ENCODE measurements at regions not wholly inside any gene's neighbourhood (a gene's known extent, or its start where the extent isn't known, plus 50 kb on each side); places are given as distances from the start of the nearest gene placed in this dataset.
A peak's percentile ranks its signal among the peaks of the same experiment; 100 is the strongest.

GRCh38 chr10:52979295-52979990 lies 206.9 kb upstream of the MBL2 start:
- ATAC-seq (no peak), DNase-seq (no peak)
- Histone ChIP-seq H3K4me3 (no peak overlapping the region), H3K36me3 (ENCODE audit: low read depth) (no peaks in the 10 kb centered on the region), H3K4me1 (ENCODE audit: low read depth) (no peaks in the 10 kb centered on the region), H3K9me3 (no peaks in the 10 kb centered on the region)
- no peak for TF ChIP-seq CTCF (IDR thresholded peaks at IDR 0.05)
- intact Hi-C loops (cut with DNase I, micrococcal nuclease), result no loop called here

GRCh38 chr10:52977581-52977980 lies 205.0 kb upstream of the MBL2 start:
- DNase-seq (no peak), ATAC-seq (no peak)
- H3K4me1 ChIP-seq (ENCODE audit: low read depth), result no peaks in the 10 kb centered on the region
- peaks cover 3% of the 10 kb centered on the region for H3K9me3 ChIP-seq
- H3K36me3 ChIP-seq (ENCODE audit: low read depth), result no peaks in the 10 kb centered on the region
- no peak overlapping the region for H3K4me3 ChIP-seq
- no peak for TF ChIP-seq CTCF (IDR thresholded peaks at IDR 0.05)
- intact Hi-C loops (cut with DNase I, micrococcal nuclease), result no loop called here

- Histone ChIP-seq H3K9me3 (no peaks in the 10 kb centered on the region), H3K4me1 (ENCODE audit: low read depth) (no peaks in the 10 kb centered on the region), H3K36me3 (ENCODE audit: low read depth) (no peaks in the 10 kb centered on the region), H3K4me3 (no peak overlapping the region)
- TF ChIP-seq CTCF (IDR thresholded peaks at IDR 0.05), result no peak
- intact Hi-C loops (cut with DNase I, micrococcal nuclease), result no loop called here
- no peak for DNase-seq
- ATAC-seq, result no peak
Observed at GRCh38 chr10:52967806-52968795, 195.5 kb upstream of the MBL2 start.

- Histone ChIP-seq H3K36me3 (ENCODE audit: low read depth) (no peaks in the 10 kb centered on the region), H3K9me3 (no peaks in the 10 kb centered on the region), H3K4me1 (ENCODE audit: low read depth) (no peaks in the 10 kb centered on the region), H3K4me3 (no peak overlapping the region)
- ATAC-seq, result no peak
- DNase-seq, result no peak
- no peak for TF ChIP-seq CTCF (IDR thresholded peaks at IDR 0.05)
- intact Hi-C loops (cut with DNase I, micrococcal nuclease), result no loop called here
Observed at GRCh38 chr10:52966904-52967303, 194.3 kb upstream of the MBL2 start.

GRCh38 chr10:52965938-52966401 lies 193.4 kb upstream of the MBL2 start:
- intact Hi-C loops (cut with DNase I, micrococcal nuclease), result no loop called here
- Histone ChIP-seq H3K4me3 (no peak overlapping the region), H3K36me3 (ENCODE audit: low read depth) (no peaks in the 10 kb centered on the region), H3K9me3 (no peaks in the 10 kb centered on the region), H3K4me1 (ENCODE audit: low read depth) (no peaks in the 10 kb centered on the region)
- DNase-seq (no peak), ATAC-seq (peak; percentile 25)
- no peak for TF ChIP-seq CTCF (IDR thresholded peaks at IDR 0.05)

All from mucosa of descending colon (tissue), 3 donors.